ENCODE measurements at regions not wholly inside any gene's neighbourhood (a gene's known extent, or its start where the extent isn't known, plus 50 kb on each side); places are given as distances from the start of the nearest gene placed in this dataset.

GRCh38 chr11:28696591-28696990 is 588.4 kb downstream of the METTL15 start:
- H3K27me3 ChIP-seq, result no peaks in the 10 kb centered on the region
- no peak for DNase-seq
- 52 to 59% methylated on average over 1 of the region's 1 CpG for WGBS, 2 donors
- intact Hi-C loops (cut with DNase I), result no loop called here
- no peak overlapping the region for H3K27ac ChIP-seq
- no peak for TF ChIP-seq POLR2A (IDR thresholded peaks at IDR 0.05)
- no peak for TF ChIP-seq CTCF (IDR thresholded peaks at IDR 0.05)
- H3K4me1 ChIP-seq, result no peaks in the 10 kb centered on the region
- H3K9me3 ChIP-seq, result no peaks in the 10 kb centered on the region
- H3K36me3 ChIP-seq, result no peaks in the 10 kb centered on the region
- H3K4me3 ChIP-seq (replicated peaks in 1 of 3), result no peak overlapping the region

- no peak for TF ChIP-seq CTCF (IDR thresholded peaks at IDR 0.05)
- no peak for TF ChIP-seq POLR2A (IDR thresholded peaks at IDR 0.05)
- no peak overlapping the region for H3K27ac ChIP-seq
- WGBS, 2 donors, result 72 to 79% methylated on average over 2 of the region's 2 CpGs
- no peaks in the 10 kb centered on the region for H3K27me3 ChIP-seq
- no peak for DNase-seq
- intact Hi-C loops (cut with DNase I), result no loop called here
- no peaks in the 10 kb centered on the region for H3K36me3 ChIP-seq
- no peaks in the 10 kb centered on the region for H3K4me1 ChIP-seq
- no peak overlapping the region for H3K4me3 ChIP-seq (replicated peaks in 1 of 3)
- no peaks in the 10 kb centered on the region for H3K9me3 ChIP-seq
These were observed 582.6 kb downstream of the METTL15 start for GRCh38 chr11:28690746-28691145.

- intact Hi-C loops (cut with DNase I), result no loop called here
- Histone ChIP-seq H3K4me3 (replicated peaks in 1 of 3) (no peak overlapping the region), H3K9me3 (no peaks in the 10 kb centered on the region), H3K27ac (peak overlapping the region in 1 of 3 donors; percentile 25), H3K36me3 (no peaks in the 10 kb centered on the region), H3K27me3 (no peaks in the 10 kb centered on the region), H3K4me1 (peaks cover 4 to 9% of the 10 kb centered on the region in 2 donors)
- WGBS, 2 donors, result 26 to 34% methylated on average over 4 of the region's 4 CpGs
- no peak for TF ChIP-seq CTCF (IDR thresholded peaks at IDR 0.05)
- no peak for DNase-seq
These were observed 575.9 kb downstream of the METTL15 start for GRCh38 chr11:28684011-28684586.

- WGBS, 2 donors, result 88% methylated on average over 3 of the region's 3 CpGs
- H3K27ac ChIP-seq, result no peak overlapping the region
- intact Hi-C loops (cut with DNase I), result no loop called here
- TF ChIP-seq CTCF (IDR thresholded peaks at IDR 0.05), result no peak
- TF ChIP-seq POLR2A (IDR thresholded peaks at IDR 0.05), result no peak
- H3K9me3 ChIP-seq, result no peaks in the 10 kb centered on the region
- H3K4me3 ChIP-seq (replicated peaks in 1 of 3), result no peak overlapping the region
- no peaks in the 10 kb centered on the region for H3K36me3 ChIP-seq
- peaks cover 4 to 9% of the 10 kb centered on the region in 2 donors for H3K4me1 ChIP-seq
- H3K27me3 ChIP-seq, result no peaks in the 10 kb centered on the region
- DNase-seq, result no peak
These were observed 571.7 kb downstream of the METTL15 start for GRCh38 chr11:28679795-28680468.

GRCh38 chr11:28677721-28678120 is 569.5 kb downstream of the METTL15 start:
- TF ChIP-seq POLR2A (IDR thresholded peaks at IDR 0.05) (no peak), CTCF (IDR thresholded peaks at IDR 0.05) (no peak)
- WGBS, 2 donors, result 89 to 94% methylated on average over 1 of the region's 1 CpG

More at GRCh38 chr11:28677721-28678120, 569.5 kb downstream of the METTL15 start:
- intact Hi-C loops (cut with DNase I), result no loop called here
- no peak for DNase-seq
- Histone ChIP-seq H3K27me3 (no peaks in the 10 kb centered on the region), H3K4me3 (replicated peaks in 1 of 3) (no peak overlapping the region), H3K9me3 (no peaks in the 10 kb centered on the region), H3K36me3 (no peaks in the 10 kb centered on the region), H3K4me1 (no peaks in the 10 kb centered on the region), H3K27ac (no peak overlapping the region)

Measured in thyroid gland (tissue), 4 donors.